ENCODE measurements at regions not wholly inside any gene's neighbourhood (a gene's known extent, or its start where the extent isn't known, plus 50 kb on each side); places are given as distances from the start of the nearest gene placed in this dataset.

DNA sequence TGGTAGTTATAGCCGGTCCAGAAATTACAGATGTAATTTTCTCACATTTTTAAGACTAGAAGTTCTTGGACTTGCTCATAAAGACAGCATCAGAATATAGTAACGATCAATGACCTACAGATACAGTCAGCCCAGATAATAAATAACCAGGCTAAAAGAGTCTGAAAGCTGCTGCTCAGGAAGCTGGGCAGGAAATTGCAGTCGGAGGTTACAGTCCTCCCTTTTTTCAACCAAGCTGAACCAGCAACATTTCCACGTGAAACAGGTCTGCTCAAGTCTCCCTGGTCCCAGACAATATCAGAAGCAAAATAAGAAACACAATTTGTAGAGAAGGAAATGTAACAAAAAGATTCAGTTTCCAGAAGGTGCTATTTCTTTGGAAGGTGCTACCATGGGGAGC, 457.4 kb downstream of the SIPA1L2 start:
- TF ChIP-seq, protein P1, sequence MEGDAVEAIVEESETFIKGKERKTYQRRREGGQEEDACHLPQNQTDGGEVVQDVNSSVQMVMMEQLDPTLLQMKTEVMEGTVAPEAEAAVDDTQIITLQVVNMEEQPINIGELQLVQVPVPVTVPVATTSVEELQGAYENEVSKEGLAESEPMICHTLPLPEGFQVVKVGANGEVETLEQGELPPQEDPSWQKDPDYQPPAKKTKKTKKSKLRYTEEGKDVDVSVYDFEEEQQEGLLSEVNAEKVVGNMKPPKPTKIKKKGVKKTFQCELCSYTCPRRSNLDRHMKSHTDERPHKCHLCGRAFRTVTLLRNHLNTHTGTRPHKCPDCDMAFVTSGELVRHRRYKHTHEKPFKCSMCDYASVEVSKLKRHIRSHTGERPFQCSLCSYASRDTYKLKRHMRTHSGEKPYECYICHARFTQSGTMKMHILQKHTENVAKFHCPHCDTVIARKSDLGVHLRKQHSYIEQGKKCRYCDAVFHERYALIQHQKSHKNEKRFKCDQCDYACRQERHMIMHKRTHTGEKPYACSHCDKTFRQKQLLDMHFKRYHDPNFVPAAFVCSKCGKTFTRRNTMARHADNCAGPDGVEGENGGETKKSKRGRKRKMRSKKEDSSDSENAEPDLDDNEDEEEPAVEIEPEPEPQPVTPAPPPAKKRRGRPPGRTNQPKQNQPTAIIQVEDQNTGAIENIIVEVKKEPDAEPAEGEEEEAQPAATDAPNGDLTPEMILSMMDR (IDR thresholded peaks at IDR 0.05), result no peak
- TF ChIP-seq POLR2A (IDR thresholded peaks at IDR 0.05), result no peak
